Astrocyte of the spinal cord (primary cell): ENCODE measurements at regions not wholly inside any gene's neighbourhood (a gene's known extent, or its start where the extent isn't known, plus 50 kb on each side); places are given as distances from the start of the nearest gene placed in this dataset.

Experiments used
- DNase-seq: peaks from one replicate; pipeline ENCODE4 v3.0.0; 2011; ENCODE audit warnings: low read depth, low spot score
- H3K4me3 ChIP-seq: 2 replicates; pipeline ENCODE4 v1.5.1; 2011; ENCODE audit warnings: low read depth, mild to moderate bottlenecking, low read length, moderate library complexity
- CTCF ChIP-seq: IDR thresholded peaks from 2 replicates; pipeline ENCODE4 v1.5.1; 2012; ENCODE audit warnings: low read depth, mild to moderate bottlenecking, low read length, inconsistent platforms
- in situ Hi-C: cut with HindIII; loops from 2 replicates; pipeline ENCODE4 v1.10.0; 2017; ENCODE audit warnings: low sequenced_read_pairs

DNA sequence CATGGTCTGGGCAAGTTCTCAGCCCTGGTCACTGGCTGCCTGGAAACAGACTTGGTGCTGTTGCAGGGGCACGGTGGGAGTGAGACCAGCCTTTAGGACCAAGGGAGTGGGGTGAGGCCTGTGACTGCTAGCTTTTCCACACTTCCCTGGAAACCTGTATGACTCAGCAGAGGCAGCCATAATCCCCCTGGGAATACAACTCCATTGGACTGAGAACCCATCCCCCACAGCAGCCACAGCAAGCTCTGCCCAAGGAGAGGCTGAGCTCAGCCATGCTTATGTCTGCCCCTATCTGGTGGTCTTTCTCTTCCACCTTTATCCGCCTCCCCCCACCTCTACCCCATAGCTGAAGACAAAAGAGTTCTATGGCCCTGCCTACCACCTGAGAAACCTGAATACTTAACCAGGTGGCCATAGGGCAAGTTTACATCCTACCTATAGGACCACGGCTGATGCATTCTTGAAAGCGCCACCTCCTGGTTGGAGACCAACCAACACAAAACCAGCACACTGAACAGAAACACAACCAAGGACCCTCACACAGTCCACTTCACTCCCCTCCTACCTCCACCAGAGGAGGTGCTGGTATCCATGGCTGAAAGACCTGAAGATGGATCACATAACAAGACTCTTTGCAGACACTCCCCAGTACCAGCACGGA, 816.2 kb upstream of the SOX9 start:
- TF ChIP-seq CTCF = no peak
- in situ Hi-C loops = no loop called here
- no peak overlapping the region for H3K4me3 ChIP-seq
- DNase-seq = no peak

DNA sequence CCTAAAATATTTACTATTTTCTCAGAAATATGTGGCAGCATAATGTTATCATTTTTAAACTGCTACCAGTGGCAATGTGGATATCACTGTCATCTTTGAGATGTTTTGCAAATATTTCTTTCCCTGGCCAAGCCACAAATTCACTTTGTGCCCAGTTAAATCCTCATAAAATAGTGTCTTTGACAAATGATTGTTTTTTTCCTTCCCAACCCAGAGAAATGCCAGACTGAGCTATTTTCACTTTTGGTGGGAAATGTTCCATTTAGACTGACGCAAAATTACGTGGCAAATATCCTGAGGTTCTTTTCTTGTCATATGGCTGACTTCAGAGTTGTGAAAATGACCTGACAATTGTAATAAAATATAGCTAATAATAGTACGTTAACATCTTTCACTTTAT, 807.0 kb upstream of the SOX9 start:
- DNase-seq = no peak
- in situ Hi-C loops = no loop called here
- no peak for TF ChIP-seq CTCF
- H3K4me3 ChIP-seq = no peak overlapping the region

GRCh38 chr17:71315568-71315967, 805.3 kb upstream of the SOX9 start:
- no peak for TF ChIP-seq CTCF
- in situ Hi-C loops = no loop called here
- no peak for DNase-seq
- H3K4me3 ChIP-seq = no peak overlapping the region

- TF ChIP-seq CTCF = no peak
- in situ Hi-C loops = no loop called here
- H3K4me3 ChIP-seq = no peak overlapping the region
- DNase-seq = no peak
Measured at GRCh38 chr17:71316176-71316897, 804.5 kb upstream of the SOX9 start.

GRCh38 chr17:71320009-71320796, 800.6 kb upstream of the SOX9 start:
- no peak overlapping the region for H3K4me3 ChIP-seq
- in situ Hi-C loops = no loop called here
- no peak for DNase-seq
- no peak for TF ChIP-seq CTCF

DNA sequence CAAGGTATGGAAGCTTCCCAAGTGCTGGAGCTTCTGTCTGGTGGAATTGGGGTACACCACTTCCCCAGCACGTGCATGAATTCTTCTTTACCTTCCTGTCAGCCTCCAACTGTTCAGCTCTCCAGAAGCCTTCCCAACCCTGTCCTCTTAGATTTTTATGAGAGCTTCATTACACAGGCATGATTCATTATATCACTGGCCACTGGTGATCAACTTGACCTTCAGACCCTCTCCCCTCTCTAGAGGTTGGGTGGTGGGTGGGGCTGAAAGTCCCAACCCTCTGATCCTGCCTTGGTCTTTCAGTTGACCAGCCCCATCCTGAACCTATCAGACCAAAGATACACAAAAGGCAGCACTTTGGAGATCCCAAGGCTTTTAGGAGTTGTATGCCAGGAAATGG, 795.7 kb upstream of the SOX9 start:
- in situ Hi-C loops = no loop called here
- no peak for TF ChIP-seq CTCF
- no peak for DNase-seq
- H3K4me3 ChIP-seq = no peak overlapping the region
